Keratinocyte (primary cell): ENCODE measurements at regions not wholly inside any gene's neighbourhood (a gene's known extent, or its start where the extent isn't known, plus 50 kb on each side); places are given as distances from the start of the nearest gene placed in this dataset.

Experiments
- CTCF ChIP-seq, 3 experiments: IDR thresholded peaks in 1 of 3; conservative IDR thresholded peaks in 1 of 3; optimal IDR thresholded peaks in 1 of 3; 2 replicates in 2 of 3; 3 replicates in 1 of 3; pipeline versions ENCODE3 to v1.5.1; 2011; ENCODE audit warnings: low read length in 3 of 3, mild to moderate bottlenecking in 3 of 3, moderate library complexity in 2 of 3, control low read depth in 1 of 3, inconsistent platforms in 1 of 3; ENCODE audit not compliant: insufficient read depth in 2 of 3; ENCODE audit errors: extremely low read depth in 1 of 3
- EZH2 ChIP-seq: IDR thresholded peaks from one replicate; pipeline ENCODE4 v1.6.1; 2012; ENCODE audit warnings: inconsistent platforms, mild to moderate bottlenecking, low read length, moderate library complexity

- TF ChIP-seq CTCF (optimal IDR thresholded peaks at IDR 0.05 in 1 of 3, IDR thresholded peaks at IDR 0.05 in 1 of 3, conservative IDR thresholded peaks at IDR 0.05 in 1 of 3; ENCODE audit: extremely low read depth in 1 of 3, insufficient read depth in 2 of 3, low read length in 3 of 3) (no peak), EZH2 (no peak)
Measured at GRCh38 chr13:81116461-81117282, 775.7 kb upstream of the SPRY2 start.
